SIG-M5 treated with dmso at 0.1 percent for 504 hours (cell line): ENCODE measurements at regions not wholly inside any gene's neighbourhood (a gene's known extent, or its start where the extent isn't known, plus 50 kb on each side); places are given as distances from the start of the nearest gene placed in this dataset.
A peak's percentile ranks its signal among the peaks of the same experiment; 100 is the strongest.

Experiments used
- DNase-seq: peaks from one replicate; lab custom pipeline; 2025; ENCODE audit not compliant: unreplicated experiment; lab: John Stamatoyannopoulos, UW

DNA sequence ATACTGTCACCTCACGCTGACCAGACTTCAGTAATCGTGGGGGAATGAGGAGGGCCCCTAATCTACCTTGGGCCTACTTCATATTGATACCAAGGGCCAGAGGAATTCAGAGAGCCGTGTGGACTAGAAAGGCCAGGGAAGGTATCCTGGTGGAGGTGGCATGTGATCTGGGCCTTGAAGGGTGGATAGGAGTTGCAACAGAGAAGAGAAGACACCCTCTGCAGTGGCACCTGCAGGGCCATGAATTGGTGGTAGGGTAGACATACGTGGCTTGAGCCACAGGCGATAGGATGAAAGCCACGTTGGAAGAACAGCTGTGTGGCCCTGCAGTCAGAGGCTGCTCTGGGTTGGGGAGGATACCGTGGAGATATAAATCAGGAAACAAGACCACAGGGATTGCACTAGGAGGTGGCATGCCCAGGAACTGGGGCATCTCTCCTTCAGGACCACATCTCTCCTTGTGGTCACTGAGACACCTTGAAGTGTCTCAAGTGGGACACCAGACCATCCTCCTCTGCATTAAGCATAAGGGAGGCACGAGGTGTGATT, 141.4 kb downstream of the CYP26B1 start:
- DNase-seq = no peak

DNA sequence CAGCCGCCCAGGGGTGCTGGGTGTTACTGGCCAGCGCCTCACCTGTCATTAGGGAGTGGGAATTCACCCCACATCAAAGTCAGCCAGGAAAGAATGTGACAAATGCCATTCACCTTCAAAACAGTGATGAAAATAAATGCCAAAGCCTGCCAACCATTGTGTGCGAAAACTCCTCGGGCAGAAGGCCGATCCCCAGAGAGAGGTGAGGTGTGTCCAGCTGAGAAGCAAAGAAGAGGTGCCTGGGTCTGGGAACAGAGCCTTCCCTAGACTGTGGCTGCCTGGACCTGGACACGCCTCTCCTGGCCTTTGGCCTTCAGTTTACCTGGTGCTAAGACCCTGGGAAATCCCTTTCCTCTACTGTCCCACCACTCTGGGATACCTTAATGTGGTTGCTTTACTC, 142.7 kb downstream of the CYP26B1 start:
- no peak for DNase-seq

DNA sequence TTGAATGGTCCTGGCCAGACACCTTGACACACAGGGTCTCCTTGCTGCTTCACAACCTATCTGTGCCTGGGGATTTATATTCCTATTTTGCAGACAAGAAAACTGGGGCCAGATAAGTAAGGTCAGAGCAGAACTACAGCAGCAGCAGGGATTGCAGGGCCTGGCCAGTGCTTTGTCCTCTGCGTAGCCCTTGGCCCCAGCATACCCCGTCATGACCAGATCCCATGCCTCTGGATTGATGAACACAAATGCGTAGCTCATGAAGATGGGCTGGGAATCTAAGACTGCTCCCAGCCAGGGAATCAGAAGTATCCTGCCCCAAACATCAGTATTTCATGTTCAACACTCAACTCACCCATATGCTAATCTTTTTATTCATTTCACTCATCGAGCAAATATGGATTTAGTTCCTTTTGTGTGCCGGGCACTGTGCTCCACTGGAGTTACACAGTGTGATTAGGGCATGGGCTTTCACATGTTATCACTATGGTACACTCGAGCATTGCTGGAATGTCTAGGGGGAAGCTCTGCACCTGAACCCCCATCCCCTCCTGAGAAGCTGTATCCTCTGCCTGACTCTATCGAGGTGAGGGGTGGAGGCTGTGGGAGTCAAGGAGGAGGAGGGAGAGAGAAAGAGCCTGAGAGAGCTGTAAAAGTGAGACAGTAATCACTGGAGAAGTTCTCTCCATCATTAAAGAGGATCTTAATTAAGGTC, 143.3 kb downstream of the CYP26B1 start:
- DNase-seq = no peak

DNA sequence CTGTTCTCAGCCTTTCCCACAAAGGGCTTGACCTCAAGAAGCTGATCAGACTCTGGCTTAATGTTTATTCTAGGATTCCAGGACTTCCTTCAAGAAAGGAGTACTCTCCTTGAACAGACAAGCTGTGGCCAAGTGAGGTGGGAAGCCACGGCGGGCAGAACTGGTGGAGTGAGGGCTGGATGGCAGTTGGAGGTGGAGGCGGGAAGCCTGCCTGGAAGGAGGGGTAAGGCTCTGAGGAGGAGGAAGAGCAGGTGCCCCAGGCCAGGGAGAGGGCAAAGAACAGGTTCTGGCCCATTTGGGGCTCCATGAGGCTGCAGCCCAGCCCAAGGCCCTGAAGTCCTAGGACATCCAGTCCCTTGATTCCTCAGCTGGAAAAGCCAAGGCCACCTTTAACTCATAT, 143.9 kb downstream of the CYP26B1 start:
- no peak for DNase-seq

DNA sequence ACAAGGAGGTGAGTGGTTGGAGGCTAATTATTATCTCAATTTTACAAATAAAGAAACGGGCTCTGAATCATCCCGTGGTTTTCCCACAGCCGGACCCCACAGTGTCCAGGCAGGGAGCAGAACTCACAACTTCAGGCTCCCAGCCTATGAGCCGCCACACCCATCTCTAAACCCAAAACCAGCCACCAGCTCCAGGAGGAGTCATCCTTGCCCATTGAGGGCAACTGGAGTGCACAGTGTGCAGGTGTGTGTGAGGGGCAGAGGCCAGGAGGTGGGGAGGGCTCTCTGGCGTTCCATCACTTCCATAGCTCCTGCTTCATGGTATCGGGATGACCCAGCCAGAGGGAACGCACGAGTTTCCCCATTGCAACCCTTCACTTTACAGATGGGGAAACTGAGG, 144.5 kb downstream of the CYP26B1 start:
- DNase-seq = no peak

DNA sequence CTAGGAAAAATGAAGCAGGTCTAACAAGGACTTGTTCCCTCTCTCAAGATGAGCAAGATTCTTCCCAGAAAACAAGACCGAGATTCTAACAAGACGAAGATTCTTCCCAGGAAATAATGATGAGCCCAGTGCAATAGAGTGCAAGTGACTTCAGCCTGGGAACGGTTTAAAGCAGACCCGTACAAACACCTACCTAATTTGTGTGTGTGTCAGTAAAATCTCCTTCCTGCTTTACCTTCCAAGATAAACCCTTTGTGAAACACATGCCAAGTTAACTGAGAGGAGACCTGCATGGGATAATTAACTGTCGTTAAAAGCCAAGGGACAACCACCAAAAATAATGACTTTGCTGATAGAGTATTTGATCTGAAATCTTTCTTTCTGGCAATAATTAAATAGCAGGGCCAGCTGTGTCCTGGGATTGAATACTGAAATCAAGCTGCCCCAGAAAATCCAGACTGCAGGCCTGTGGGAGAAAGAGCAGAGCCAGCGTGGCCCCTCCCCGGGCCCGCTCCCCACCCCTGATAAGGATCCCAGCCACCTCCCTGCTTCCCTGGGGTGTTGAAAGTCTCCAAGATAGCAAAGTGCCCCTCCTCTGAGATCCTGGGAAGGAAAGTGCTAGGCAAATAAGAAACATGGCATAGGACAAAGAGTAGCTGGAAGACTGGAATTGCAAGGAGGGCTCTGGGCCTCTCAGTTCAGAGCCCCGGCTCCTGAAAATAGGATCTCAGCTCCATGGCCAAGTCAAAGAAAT, 145.5 kb downstream of the CYP26B1 start:
- DNase-seq = no peak

DNA sequence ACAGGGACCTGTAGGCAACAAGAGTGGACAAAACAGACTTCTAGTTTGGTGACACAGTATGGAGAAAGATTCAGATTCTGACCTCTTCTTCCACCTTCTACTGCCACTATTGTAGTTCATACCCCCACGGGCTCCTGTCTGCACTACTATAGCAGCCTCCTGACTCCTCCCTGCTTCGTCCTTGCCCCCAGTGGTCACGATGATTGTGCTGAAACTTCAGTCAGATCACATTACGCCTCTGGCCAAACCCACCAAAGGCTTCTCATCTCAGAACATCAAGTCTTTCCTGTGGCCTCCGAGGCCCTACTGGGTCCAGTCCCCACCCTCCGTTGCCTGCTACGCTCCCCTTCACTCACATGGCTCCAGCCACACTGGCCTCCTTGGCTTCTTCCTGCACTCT, 147.6 kb downstream of the CYP26B1 start:
- no peak for DNase-seq

DNA sequence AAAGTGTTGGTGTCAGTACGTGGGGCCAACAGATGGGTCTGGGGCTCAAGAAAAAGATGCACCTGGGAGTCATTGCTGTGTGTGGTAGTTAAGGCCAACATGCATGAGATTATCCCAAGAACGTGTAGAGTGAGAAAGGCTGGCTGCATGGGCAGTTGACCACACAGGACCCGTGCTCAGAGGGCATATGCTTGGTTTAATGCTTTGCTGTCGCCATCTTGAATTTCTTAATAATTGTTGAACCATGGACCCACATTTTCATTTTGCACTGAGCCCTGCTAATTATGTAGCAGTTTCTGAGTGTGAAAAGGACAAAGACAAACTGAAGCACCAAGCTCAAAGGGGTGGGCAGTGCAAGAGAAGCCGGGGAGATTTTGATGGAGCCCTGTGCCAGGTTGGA, 148.1 kb downstream of the CYP26B1 start:
- no peak for DNase-seq

DNA sequence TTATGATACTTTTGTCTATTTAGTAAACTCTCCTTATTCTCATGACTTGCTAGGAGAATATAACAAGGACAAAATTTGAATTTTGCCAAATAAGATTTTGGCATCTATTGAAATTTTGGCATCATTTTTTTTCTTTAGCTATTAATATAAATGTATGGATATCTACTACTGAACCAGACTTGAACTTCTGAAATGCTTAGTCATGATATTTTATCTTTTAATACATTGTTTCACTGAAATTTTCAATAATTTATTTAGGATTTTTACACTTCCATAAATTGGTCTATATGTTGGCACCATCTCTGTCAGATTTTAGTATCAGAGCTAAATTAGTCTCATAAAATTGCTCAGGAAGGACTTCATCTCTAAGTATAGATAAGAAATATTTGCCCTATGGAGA, 149.8 kb downstream of the CYP26B1 start:
- no peak for DNase-seq

DNA sequence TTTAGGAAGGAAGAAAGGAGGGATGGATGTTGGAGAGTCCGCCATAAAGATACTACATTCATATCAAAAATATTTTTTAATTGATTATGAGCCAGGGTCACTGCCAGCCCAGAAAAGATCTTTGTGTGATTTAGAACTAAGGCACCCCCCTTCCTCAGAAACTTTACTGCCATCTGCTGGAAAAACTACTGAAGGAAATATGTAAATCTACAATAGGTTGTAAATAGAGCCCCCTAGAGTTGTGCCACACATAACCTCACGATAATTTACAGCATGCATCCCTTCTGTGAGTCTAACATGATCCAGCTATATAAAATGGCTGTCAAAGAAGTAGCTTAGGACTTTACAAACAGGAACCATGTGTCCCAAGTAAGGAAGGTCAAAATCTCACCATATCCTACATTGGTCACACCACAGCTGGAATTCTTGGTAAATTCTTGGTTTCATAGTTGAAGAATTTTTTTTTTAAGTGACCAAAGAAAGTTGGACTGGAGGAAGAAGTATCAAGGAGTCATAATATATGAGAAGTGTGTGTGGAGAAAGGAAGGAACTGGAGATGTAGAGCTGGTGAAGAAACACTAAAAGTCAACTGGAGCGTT, 152.5 kb downstream of the CYP26B1 start:
- DNase-seq = peak; percentile 65

DNA sequence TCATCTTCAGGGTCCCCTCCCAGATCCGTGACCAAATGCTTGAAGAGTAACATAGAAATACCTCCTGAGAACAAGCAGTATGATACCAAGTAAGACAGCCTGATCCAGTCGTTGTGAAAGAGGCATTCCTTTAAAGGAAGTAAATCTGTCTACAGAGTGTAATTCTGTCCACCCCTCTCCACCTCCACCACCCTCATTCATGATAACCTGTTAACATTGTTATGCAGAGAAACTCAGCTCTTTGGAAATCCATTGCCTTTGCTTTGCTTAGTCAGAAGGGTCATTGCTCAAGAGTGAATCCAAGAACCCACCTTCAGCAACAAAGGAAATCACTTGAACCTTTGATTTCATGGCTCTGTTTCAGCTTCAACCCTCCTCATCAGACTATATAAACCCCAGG, 155.6 kb downstream of the CYP26B1 start:
- no peak for DNase-seq

DNA sequence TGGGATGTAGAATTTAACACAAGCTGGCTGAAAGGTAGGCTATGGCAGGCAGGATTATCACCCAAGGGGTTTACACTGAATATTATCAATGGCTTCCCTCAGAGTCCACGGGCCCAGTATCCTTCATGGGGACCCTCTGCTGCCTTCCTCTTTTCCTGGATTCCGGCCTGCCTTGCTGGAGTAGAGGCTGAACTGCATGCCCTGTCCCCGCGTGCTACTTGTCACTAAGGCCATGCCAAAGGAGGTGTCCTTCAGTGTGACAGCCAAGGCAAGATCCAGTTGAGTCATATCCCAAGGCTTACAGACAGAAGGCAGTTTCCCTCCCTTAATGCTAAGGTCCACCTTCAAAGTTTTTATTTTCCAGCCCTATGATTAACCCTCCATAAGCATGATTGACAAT, 156.3 kb downstream of the CYP26B1 start:
- DNase-seq = no peak

DNA sequence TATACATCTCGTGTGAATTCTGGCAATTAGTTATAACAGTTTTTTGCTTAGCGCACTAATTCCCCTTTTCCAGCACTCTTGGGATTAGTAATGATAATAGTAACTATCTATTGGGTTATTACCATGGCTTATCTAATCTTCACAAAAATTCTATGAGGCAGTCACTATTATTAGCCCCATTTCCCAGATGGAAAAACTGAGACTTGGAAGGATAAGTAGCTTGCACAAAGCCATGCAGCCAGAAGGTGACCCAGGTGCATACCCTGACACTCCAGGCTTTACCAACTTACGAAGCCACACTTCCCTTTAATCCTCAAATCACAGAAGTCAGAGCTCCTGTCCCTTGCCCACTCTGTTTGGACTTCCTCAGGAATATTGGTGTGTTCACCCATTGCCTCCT, 156.8 kb downstream of the CYP26B1 start:
- DNase-seq = no peak

DNA sequence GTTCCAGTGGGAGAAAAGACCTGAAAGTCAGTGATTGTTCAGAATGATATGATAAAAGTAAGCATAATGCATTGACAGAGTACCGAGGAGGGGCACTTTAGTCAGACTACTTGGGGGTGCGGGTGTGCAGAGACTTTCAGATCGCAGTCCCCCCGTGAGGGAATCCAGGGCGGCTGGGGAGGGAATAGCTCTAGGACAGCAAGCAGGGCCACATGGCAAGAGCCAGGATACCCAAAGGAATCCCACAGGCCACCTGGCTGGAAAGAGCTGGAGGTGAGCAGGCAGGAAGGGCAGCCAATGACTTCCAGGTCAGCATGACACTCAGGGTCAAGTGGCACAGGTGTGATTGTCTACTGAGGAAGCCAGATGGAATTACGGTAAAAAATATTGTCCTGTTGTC, 157.5 kb downstream of the CYP26B1 start:
- no peak for DNase-seq

DNA sequence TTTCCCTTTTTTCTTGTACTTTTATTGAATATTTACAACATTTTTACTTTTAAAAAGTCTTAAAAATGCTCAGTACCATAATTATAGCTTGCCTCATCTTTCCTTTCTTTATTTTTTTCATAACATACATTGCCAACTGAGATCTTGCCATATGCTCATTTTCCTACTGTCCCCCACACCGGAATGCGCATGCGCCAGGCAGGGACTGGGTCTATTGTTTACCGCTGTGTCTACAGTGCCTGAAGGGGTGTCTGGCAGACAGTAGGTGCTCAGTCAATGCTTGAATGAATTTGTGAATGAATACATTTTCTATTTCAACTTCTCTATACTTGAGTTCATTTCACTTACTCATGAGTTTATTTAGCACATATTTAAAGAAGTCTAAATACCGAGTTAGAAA, 158.0 kb downstream of the CYP26B1 start:
- DNase-seq = no peak

DNA sequence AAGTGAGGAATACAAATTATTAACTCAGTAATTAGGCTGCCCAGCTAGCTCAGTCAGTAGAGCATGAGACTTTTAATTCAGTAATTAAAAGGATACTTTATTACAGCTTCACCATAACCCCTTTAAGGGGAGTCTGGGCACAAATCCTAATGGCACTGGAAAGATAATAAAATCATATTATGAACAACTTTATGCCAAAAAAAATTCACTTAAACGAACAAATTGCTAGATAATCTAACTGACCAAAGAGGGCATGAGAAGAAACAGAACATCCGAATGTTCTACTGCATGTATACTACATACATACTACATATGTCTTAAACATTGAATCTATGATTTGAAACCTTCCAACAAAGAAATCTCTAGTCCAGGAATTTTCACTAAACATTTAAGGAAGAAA, 159.5 kb downstream of the CYP26B1 start:
- no peak for DNase-seq

DNA sequence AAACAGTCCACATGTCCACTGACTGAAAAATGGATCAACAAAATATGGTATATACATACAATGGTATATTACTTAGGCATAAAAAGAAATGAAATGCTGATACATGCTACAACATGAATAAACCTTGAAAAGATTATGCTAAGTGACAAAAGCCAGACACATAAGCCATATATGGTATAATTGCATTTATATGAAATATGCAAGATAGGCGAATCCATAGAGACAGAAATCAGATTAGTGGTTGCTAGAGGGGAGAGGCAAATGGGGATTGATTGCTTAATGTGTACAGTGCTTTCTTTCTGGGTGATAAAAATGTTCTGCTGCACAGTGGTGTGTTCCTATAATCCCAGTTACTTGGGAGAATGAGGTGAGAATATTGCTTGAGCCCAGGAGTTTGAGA, 171.0 kb downstream of the CYP26B1 start:
- no peak for DNase-seq

DNA sequence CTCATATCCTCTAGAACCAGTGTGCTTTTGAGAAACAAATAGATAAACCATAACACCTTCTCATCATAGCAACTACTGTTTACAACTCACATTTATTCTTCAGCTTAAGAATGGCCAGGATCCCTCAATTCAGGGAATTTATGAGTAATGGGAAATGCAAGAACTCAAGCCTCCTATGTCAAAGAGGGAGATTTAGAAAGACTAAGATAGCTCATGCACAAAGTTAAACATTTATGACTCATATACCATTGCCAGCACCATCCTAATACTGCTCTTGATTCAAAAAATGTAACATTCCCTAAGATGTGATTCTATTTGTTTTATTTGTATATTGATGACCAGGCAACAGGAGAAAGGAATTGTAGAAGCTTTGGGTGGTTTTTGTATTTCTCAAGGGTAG, 172.8 kb downstream of the CYP26B1 start:
- no peak for DNase-seq

DNA sequence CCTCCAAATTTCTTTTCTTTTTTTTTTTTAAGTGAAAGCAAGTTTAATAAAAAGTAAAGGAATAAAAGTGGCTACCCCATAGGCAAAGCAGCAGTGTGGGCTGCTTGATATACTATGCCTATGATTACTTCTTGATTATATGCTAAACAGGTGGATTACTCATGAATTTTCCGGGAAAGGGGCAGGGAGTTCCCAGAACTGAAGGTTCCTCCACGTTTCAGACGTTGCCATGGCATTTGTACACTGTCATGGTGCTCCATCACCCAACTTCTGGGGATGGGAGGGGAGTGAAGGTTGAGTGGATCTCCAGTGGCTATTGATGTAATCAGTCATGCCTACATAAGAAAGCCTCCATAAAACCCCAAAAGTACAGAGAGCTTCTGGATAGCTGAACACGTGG, 176.2 kb downstream of the CYP26B1 start:
- DNase-seq = no peak

DNA sequence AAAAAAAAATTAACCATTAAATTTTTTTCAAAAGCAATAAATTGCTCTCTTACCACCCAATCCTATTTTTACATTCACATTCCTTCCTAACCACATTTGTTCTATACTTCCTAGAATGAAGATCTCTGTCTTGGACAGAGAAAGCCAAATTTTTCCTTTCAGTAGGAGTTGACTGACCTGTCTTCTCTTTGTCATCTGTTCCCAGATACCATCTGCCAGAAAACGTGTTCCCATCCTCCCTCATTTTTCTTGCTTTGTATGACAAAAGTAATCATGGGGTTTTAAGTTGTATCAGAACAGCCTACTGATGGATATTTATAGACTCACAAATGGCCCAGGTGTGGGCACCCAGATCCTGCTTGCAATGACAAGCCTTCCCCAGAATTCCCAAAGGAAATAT, 182.1 kb downstream of the CYP26B1 start:
- DNase-seq = no peak

DNA sequence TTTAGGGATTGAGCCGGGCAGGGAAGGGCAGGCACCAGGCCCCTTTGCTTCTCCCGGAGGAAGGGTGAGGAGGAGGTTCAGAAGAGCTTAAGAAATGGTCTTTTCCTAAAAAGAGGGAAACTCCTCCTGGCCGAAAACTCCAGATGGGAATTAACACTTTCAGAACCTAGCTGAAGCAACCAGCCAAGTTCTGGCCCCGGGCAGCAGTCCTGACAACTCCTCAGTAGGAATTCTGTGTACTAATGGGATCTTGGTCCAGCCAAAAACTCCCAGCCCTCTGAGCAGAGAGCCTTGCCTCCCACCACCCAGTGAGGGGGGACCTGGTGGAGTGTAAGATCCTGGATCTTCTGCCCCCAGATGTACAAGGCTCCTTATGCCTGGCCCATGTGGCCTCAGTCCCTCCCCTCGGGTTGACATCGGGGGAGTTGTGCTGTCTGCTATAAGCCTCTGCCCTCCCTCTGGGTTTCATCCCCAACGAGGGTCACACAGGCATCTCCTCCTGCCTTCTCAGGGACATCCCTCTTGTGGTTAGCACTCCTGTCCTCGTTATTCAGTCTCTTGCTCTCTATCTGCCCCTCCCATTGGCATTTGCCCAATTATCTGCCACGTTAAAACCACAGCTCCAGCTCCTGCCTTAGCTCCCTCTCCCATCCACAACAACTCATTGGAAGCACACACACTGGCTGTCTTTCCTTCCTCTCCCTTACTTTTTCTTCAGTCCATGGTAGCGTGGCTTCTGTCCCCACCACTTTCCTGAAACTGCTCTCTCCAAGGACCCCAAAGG, 184.6 kb downstream of the CYP26B1 start:
- DNase-seq = no peak
